ENCODE measurements at regions not wholly inside any gene's neighbourhood (a gene's known extent, or its start where the extent isn't known, plus 50 kb on each side); places are given as distances from the start of the nearest gene placed in this dataset.

GRCh38 chr2:81979086-81979485, 1674.5 kb upstream of the LRRTM1 start:
- no peak for DNase-seq (ENCODE audit: low read depth in 2 of 2)

GRCh38 chr2:81976998-81977397, 1672.4 kb upstream of the LRRTM1 start:
- DNase-seq (ENCODE audit: low read depth in 2 of 2): no peak

- DNase-seq (ENCODE audit: low read depth in 2 of 2): no peak
These were observed 1669.7 kb upstream of the LRRTM1 start for GRCh38 chr2:81974216-81974615.

- no peak for DNase-seq (ENCODE audit: low read depth in 2 of 2)
These were observed 1638.3 kb upstream of the LRRTM1 start for GRCh38 chr2:81942876-81943275.

GRCh38 chr2:81942136-81942680, 1637.7 kb upstream of the LRRTM1 start:
- DNase-seq (ENCODE audit: low read depth in 2 of 2): no peak

- DNase-seq (ENCODE audit: low read depth in 2 of 2): no peak
These were observed 1635.9 kb upstream of the LRRTM1 start for GRCh38 chr2:81940266-81940955.

GRCh38 chr2:81937944-81938343, 1633.4 kb upstream of the LRRTM1 start:
- no peak for DNase-seq (ENCODE audit: low read depth in 2 of 2)

- no peak for DNase-seq (ENCODE audit: low read depth in 2 of 2)
These were observed 1599.0 kb upstream of the LRRTM1 start for GRCh38 chr2:81903534-81903933.

- DNase-seq (ENCODE audit: low read depth in 2 of 2): no peak
These were observed 1596.5 kb upstream of the LRRTM1 start for GRCh38 chr2:81901017-81901416.

- no peak for DNase-seq (ENCODE audit: low read depth in 2 of 2)
These were observed 1591.2 kb upstream of the LRRTM1 start for GRCh38 chr2:81895620-81896250.

- DNase-seq (ENCODE audit: low read depth in 2 of 2): no peak
These were observed 1590.0 kb upstream of the LRRTM1 start for GRCh38 chr2:81894451-81894990.

- no peak for DNase-seq (ENCODE audit: low read depth in 2 of 2)
These were observed 1572.1 kb upstream of the LRRTM1 start for GRCh38 chr2:81876624-81877023.

GRCh38 chr2:81872006-81872405, 1567.5 kb upstream of the LRRTM1 start:
- no peak for DNase-seq (ENCODE audit: low read depth in 2 of 2)

- DNase-seq (ENCODE audit: low read depth in 2 of 2): no peak
These were observed 1565.6 kb upstream of the LRRTM1 start for GRCh38 chr2:81870119-81870518.

- no peak for DNase-seq (ENCODE audit: low read depth in 2 of 2)
These were observed 1554.4 kb upstream of the LRRTM1 start for GRCh38 chr2:81858998-81859397.

GRCh38 chr2:81853341-81853740, 1548.8 kb upstream of the LRRTM1 start:
- no peak for DNase-seq (ENCODE audit: low read depth in 2 of 2)

GRCh38 chr2:81852651-81853050, 1548.1 kb upstream of the LRRTM1 start:
- no peak for DNase-seq (ENCODE audit: low read depth in 2 of 2)

- DNase-seq (ENCODE audit: low read depth in 2 of 2): no peak
These were observed 1535.2 kb upstream of the LRRTM1 start for GRCh38 chr2:81839780-81840179.

GRCh38 chr2:81835321-81836000, 1530.9 kb upstream of the LRRTM1 start:
- DNase-seq (ENCODE audit: low read depth in 2 of 2): no peak

- DNase-seq (ENCODE audit: low read depth in 2 of 2): no peak
These were observed 1482.3 kb upstream of the LRRTM1 start for GRCh38 chr2:81786811-81787210.

- no peak for DNase-seq (ENCODE audit: low read depth in 2 of 2)
These were observed 1462.8 kb upstream of the LRRTM1 start for GRCh38 chr2:81767187-81767912.

Measured in stimulated activated CD8-positive, alpha-beta memory T cell treated with anti-CD3 and anti-CD28 coated beads, Interleukin-2, amount 100 ng/mL, for 48 hours (primary cell).